DOHH2 (cell line): ENCODE measurements at regions not wholly inside any gene's neighbourhood (a gene's known extent, or its start where the extent isn't known, plus 50 kb on each side); places are given as distances from the start of the nearest gene placed in this dataset.

Experiments
- EZH2phosphoT487 ChIP-seq: fragments of 200-600 bp; sonication (generic); IDR thresholded peaks from 2 replicates; pipeline ENCODE4 v1.6.1; 2017; ENCODE audit warnings: borderline replicate concordance, mild to moderate bottlenecking, antibody characterized with exemption, low read length, moderate library complexity, mixed read lengths
- TF ChIP-seq, protein P1 (sequence below): fragments of 200-600 bp; sonication (generic); IDR thresholded peaks from one replicate; pipeline ENCODE4 v1.5.1; 2014; ENCODE audit warnings: antibody characterized with exemption, mild to moderate bottlenecking, low read depth, low read length; ENCODE audit not compliant: poor library complexity, severe bottlenecking

DNA sequence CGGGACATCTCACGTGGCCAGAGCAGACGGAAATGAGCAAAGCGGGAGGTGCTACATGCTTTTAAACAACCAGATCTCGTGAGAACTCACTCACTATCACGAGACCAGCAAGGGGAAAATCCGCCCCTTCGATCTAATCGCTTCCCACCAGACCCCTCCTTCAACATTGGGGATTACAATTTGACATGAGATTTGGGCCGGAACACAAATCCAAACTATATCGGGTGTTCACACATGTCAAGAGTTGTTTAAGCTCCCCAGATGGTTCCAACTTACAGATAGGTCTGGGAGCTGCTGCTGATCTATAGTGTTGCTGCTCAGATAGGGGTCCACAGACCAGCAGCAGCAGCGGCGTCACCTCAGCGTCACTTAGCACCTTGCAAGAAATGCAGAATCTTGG is 194.9 kb downstream of the GPAM start:
- TF ChIP-seq, protein P1, sequence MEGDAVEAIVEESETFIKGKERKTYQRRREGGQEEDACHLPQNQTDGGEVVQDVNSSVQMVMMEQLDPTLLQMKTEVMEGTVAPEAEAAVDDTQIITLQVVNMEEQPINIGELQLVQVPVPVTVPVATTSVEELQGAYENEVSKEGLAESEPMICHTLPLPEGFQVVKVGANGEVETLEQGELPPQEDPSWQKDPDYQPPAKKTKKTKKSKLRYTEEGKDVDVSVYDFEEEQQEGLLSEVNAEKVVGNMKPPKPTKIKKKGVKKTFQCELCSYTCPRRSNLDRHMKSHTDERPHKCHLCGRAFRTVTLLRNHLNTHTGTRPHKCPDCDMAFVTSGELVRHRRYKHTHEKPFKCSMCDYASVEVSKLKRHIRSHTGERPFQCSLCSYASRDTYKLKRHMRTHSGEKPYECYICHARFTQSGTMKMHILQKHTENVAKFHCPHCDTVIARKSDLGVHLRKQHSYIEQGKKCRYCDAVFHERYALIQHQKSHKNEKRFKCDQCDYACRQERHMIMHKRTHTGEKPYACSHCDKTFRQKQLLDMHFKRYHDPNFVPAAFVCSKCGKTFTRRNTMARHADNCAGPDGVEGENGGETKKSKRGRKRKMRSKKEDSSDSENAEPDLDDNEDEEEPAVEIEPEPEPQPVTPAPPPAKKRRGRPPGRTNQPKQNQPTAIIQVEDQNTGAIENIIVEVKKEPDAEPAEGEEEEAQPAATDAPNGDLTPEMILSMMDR, result no peak
- TF ChIP-seq EZH2phosphoT487, result no peak
